IMR-90 (cell line): ENCODE measurements at regions not wholly inside any gene's neighbourhood (a gene's known extent, or its start where the extent isn't known, plus 50 kb on each side); places are given as distances from the start of the nearest gene placed in this dataset.

Experiments used
- ATAC-seq: fragments of 200-7000 bp; cut with Tn5 transposase; 2 replicates; pipeline ENCODE4 v1.9.1; 2020; ENCODE audit warnings: low read depth, mild to moderate bottlenecking, moderate library complexity
- BruUV-seq: library from RNA; stranded (reverse); fragments of 400-500 nt; replicated peaks from 2 replicates; lab custom pipeline; 2021; lab: Mats Ljungman, UMichigan
- CTCF ChIA-PET: fragments of 300-600 bp; formaldehyde crosslinking; extraction: SDS; loops from one replicate; lab custom pipeline; 2021; ENCODE audit warnings: antibody characterized with exemption; lab: Yijun Ruan, JAX
- POLR2A ChIA-PET: fragments of 300-600 bp; sonication (Branson Sonifier 250); formaldehyde crosslinking; loops from one replicate; lab custom pipeline; 2022; ENCODE audit warnings: antibody characterized with exemption; ENCODE audit not compliant: unreplicated experiment; lab: Charles Lee
- DNase-seq: peaks from one replicate; pipeline ENCODE4 v3.0.0; 2013
- H2AFZ ChIP-seq: replicated peaks from 2 replicates; pipeline ENCODE3; 2013; ENCODE audit warnings: low read length, mild to moderate bottlenecking; ENCODE audit not compliant: poor library complexity
- H2AK5ac ChIP-seq: 2 replicates; pipeline ENCODE4 v1.6.1; 2013; ENCODE audit warnings: low read depth, low read length, inconsistent platforms
- H2AK9ac ChIP-seq: replicated peaks from 2 replicates; pipeline ENCODE3; 2013; ENCODE audit warnings: mild to moderate bottlenecking, low read depth, low read length, moderate library complexity; ENCODE audit not compliant: poor library complexity
- H2BK120ac ChIP-seq: 2 replicates; pipeline ENCODE4 v1.6.1; 2013; ENCODE audit warnings: low read depth, low read length, inconsistent platforms
- H2BK15ac ChIP-seq: 3 replicates; pipeline ENCODE4 v1.6.1; 2013; ENCODE audit warnings: low read depth, low read length, inconsistent platforms
- H2BK20ac ChIP-seq: 2 replicates; pipeline ENCODE4 v1.6.1; 2013; ENCODE audit warnings: low read depth, mild to moderate bottlenecking, inconsistent platforms, low read length, moderate library complexity
- H2BK5ac ChIP-seq: 2 replicates; pipeline ENCODE4 v1.6.1; 2013; ENCODE audit warnings: mild to moderate bottlenecking, low read depth, low read length, inconsistent platforms; ENCODE audit not compliant: poor library complexity, severe bottlenecking
- H3K14ac ChIP-seq: replicated peaks from 2 replicates; pipeline ENCODE4 v1.6.1; 2013; ENCODE audit warnings: low read depth, low read length, inconsistent platforms
- H3K18ac ChIP-seq: 2 replicates; pipeline ENCODE4 v1.6.1; 2013; ENCODE audit warnings: low read depth, low read length, control low read depth
- H3K23ac ChIP-seq: 2 replicates; pipeline ENCODE4 v1.6.1; 2013; ENCODE audit warnings: low read depth, low read length, inconsistent platforms
- H3K27ac ChIP-seq: 2 replicates; pipeline ENCODE4 v1.5.1; 2013; ENCODE audit warnings: mild to moderate bottlenecking, control low read depth, low read length; ENCODE audit not compliant: insufficient read depth
- H3K27me3 ChIP-seq: 2 replicates; pipeline ENCODE4 v1.6.1; 2013; ENCODE audit warnings: low read length; ENCODE audit not compliant: control insufficient read depth, insufficient read depth
- H3K36me3 ChIP-seq: 2 replicates; pipeline ENCODE4 v1.6.1; 2013; ENCODE audit warnings: low read length, mixed read lengths; ENCODE audit not compliant: control insufficient read depth, insufficient read depth
- H3K4ac ChIP-seq: 2 replicates; pipeline ENCODE4 v1.6.1; 2013; ENCODE audit warnings: low read depth, low read length, inconsistent platforms
- H3K4me1 ChIP-seq: 2 replicates; pipeline ENCODE4 v1.6.1; 2013; ENCODE audit warnings: low read length, mixed read lengths; ENCODE audit not compliant: control insufficient read depth, insufficient read depth
- H3K4me2 ChIP-seq: 2 replicates; pipeline ENCODE4 v1.6.1; 2013; ENCODE audit warnings: low read depth, mild to moderate bottlenecking, control low read depth, low read length, moderate library complexity
- H3K4me3 ChIP-seq: 2 replicates; pipeline ENCODE4 v1.5.1; 2013; ENCODE audit warnings: low read depth, mild to moderate bottlenecking, control low read depth, low read length, moderate library complexity; ENCODE audit not compliant: insufficient read depth
- H3K56ac ChIP-seq: 2 replicates; pipeline ENCODE4 v1.6.1; 2013; ENCODE audit warnings: low read length, inconsistent platforms; ENCODE audit not compliant: insufficient read depth; ENCODE audit errors: extremely low read depth
- H3K79me1 ChIP-seq, 2 experiments: 2 replicates each; pipeline ENCODE4 v1.6.1; 2013; ENCODE audit warnings: low read length in 2 of 2, inconsistent platforms in 1 of 2, low read depth in 1 of 2
- H3K9ac ChIP-seq: 2 replicates; pipeline ENCODE4 v1.6.1; 2013; ENCODE audit warnings: low read depth, low read length, control low read depth
- H3K9me1 ChIP-seq: 2 replicates; pipeline ENCODE4 v1.6.1; 2013; ENCODE audit warnings: low read length, inconsistent platforms; ENCODE audit not compliant: insufficient read depth
- H3K9me3 ChIP-seq: 2 replicates; pipeline ENCODE4 v1.6.1; 2013; ENCODE audit warnings: low read length; ENCODE audit not compliant: control insufficient read depth, insufficient read depth
- H4K20me1 ChIP-seq: 2 replicates; pipeline ENCODE4 v1.6.1; 2013; ENCODE audit warnings: low read length, inconsistent platforms; ENCODE audit not compliant: insufficient read depth
- H4K5ac ChIP-seq: 2 replicates; pipeline ENCODE4 v1.6.1; 2013; ENCODE audit warnings: mild to moderate bottlenecking, low read depth, low read length, control low read depth
- H4K8ac ChIP-seq, 2 experiments: 2 replicates each; pipeline ENCODE4 v1.6.1; 2013; ENCODE audit warnings: low read depth in 2 of 2, low read length in 2 of 2, control low read depth in 1 of 2, inconsistent platforms in 1 of 2
- H4K91ac ChIP-seq: 2 replicates; pipeline ENCODE4 v1.6.1; 2013; ENCODE audit warnings: low read depth, low read length, inconsistent platforms; ENCODE audit not compliant: insufficient read depth
- BHLHE40 ChIP-seq: fragments of 150-350 bp; IDR thresholded peaks from 2 replicates; pipeline ENCODE4 v1.6.1; 2016; ENCODE audit warnings: mild to moderate bottlenecking, low read depth, low read length
- CEBPB ChIP-seq: IDR thresholded peaks from 2 replicates; pipeline ENCODE4 v1.6.1; 2012; ENCODE audit warnings: low read depth, low read length, improper control_type of control experiment
- CHD1 ChIP-seq: IDR thresholded peaks from 2 replicates; pipeline ENCODE4 v1.6.1; 2012; ENCODE audit warnings: low read depth, low read length, improper control_type of control experiment
- FOS ChIP-seq: fragments of 150-350 bp; IDR thresholded peaks from 2 replicates; pipeline ENCODE4 v1.6.1; 2016; ENCODE audit warnings: low read depth, low read length
- MAFK ChIP-seq: IDR thresholded peaks from 2 replicates; pipeline ENCODE4 v1.6.1; 2012; ENCODE audit warnings: low read depth, low read length, improper control_type of control experiment
- MAZ ChIP-seq: IDR thresholded peaks from 2 replicates; pipeline ENCODE4 v1.6.1; 2012; ENCODE audit warnings: low read depth, mild to moderate bottlenecking, low read length, improper control_type of control experiment, moderate library complexity, borderline replicate concordance
- MXI1 ChIP-seq: IDR thresholded peaks from 2 replicates; pipeline ENCODE4 v1.6.1; 2012; ENCODE audit warnings: low read depth, mild to moderate bottlenecking, low read length, moderate library complexity, borderline replicate concordance
- NFE2L2 ChIP-seq: fragments of 150-350 bp; IDR thresholded peaks from 2 replicates; pipeline ENCODE4 v1.6.1; 2016; ENCODE audit warnings: low read depth, mild to moderate bottlenecking, low read length
- POLR2A ChIP-seq: IDR thresholded peaks from 2 replicates; pipeline ENCODE4 v1.6.1; 2012; ENCODE audit warnings: mild to moderate bottlenecking, low read depth, low read length
- RAD21 ChIP-seq: IDR thresholded peaks from 2 replicates; pipeline ENCODE4 v1.6.1; 2012; ENCODE audit warnings: low read length, improper control_type of control experiment
- RCOR1 ChIP-seq: IDR thresholded peaks from 2 replicates; pipeline ENCODE4 v1.6.1; 2012; ENCODE audit warnings: mild to moderate bottlenecking, low read length, improper control_type of control experiment; ENCODE audit not compliant: insufficient replicate concordance
- RFX5 ChIP-seq: IDR thresholded peaks from 2 replicates; pipeline ENCODE4 v1.8.0; 2012; ENCODE audit warnings: low read depth, mild to moderate bottlenecking, low read length, moderate library complexity
- SMC3 ChIP-seq: fragments of 150-350 bp; IDR thresholded peaks from 2 replicates; pipeline ENCODE4 v1.6.1; 2016; ENCODE audit warnings: low read depth, mild to moderate bottlenecking, antibody characterized with exemption, low read length, moderate library complexity
- WGBS, 2 experiments: methylation state at CpG; one replicate each; pipeline versions ENCODE4 v1.1.5 to v1.1.7; 2013; ENCODE audit warnings: missing lambda C conversion rate in 2 of 2; ENCODE audit not compliant: insufficient read length in 1 of 2; ENCODE audit errors: extremely low coverage in 2 of 2; 5-methylcytosine and 5-hydroxymethylcytosine counted together
- dilution Hi-C: fragments of 300-500 bp; cut with HindIII; formaldehyde crosslinking; loops from one replicate; pipeline ENCODE4 v1.14.3; 2018; ENCODE audit warnings: low sequenced_read_pairs; ENCODE audit not compliant: unreplicated experiment
- in situ Hi-C: fragments of 300-500 bp; cut with MboI; formaldehyde crosslinking; loops from 3 replicates; pipeline ENCODE4 v1.14.3; 2019; ENCODE audit warnings: low sequenced_read_pairs, inconsistent platforms, mixed read lengths
- intact Hi-C: fragments of 100-400 bp; cut with micrococcal nuclease; formaldehyde crosslinking; loops from 2 replicates; pipeline ENCODE4 v1.10.0; 2022
- TF ChIP-seq, protein P1 (sequence below): conservative IDR thresholded peaks from 2 replicates; pipeline ENCODE4 v1.5.1; 2012; ENCODE audit warnings: mild to moderate bottlenecking, low read depth, low read length, improper control_type of control experiment
- TF ChIP-seq, protein P2 (sequence below): fragments of 150-350 bp; IDR thresholded peaks from 2 replicates; pipeline ENCODE4 v1.6.1; 2016; ENCODE audit warnings: low read depth, mild to moderate bottlenecking, low read length, moderate library complexity, borderline replicate concordance
- TF ChIP-seq, protein P3 (sequence below): fragments of 150-350 bp; IDR thresholded peaks from 2 replicates; pipeline ENCODE4 v1.6.1; 2017; ENCODE audit warnings: mild to moderate bottlenecking, antibody characterized with exemption, low read length, low read depth

DNA sequence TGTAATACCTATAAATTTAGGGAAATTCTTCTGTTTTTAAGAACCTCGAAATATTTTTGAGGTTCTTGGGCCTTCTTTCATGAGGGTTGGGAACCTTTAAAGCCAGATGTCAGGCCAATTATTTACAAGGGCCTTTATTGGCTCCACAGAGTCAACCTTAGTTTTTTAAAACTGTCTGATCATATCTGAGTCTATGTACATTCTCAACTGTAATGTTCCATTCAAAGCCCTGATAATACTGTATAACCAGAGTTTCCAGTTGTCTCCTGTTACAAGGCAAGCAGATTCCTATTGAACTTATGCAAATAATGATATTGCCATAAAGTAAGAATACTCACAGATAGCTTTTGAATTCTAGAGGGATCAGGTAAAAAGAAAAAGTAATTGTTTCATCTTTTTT lies 545.5 kb downstream of the EPM2A start:
- CTCF ChIA-PET, result interaction anchor here (0.8 kb wide), 1 partner anchor 54 kb away, joined by 3 read pairs; no protein-coding TSS in a partner anchor
- POLR2A ChIA-PET, result no interaction called here
- no TSS peak for BruUV-seq

More for the DNA sequence above, 545.5 kb downstream of the EPM2A start:
- no peak overlapping the region for H2BK20ac ChIP-seq
- H2AK9ac ChIP-seq, result no peak overlapping the region
- WGBS, 2 experiments, result no CpG with 5 or more reads among the region's 1 CpG
- no peak overlapping the region for H3K23ac ChIP-seq
- no peak overlapping the region for H2BK120ac ChIP-seq
- H2AK5ac ChIP-seq, result no peak overlapping the region
- H4K20me1 ChIP-seq, result no peaks in the 10 kb centered on the region
- H3K18ac ChIP-seq, result no peak overlapping the region
- no peak overlapping the region for H3K4me2 ChIP-seq
- no peak overlapping the region for H3K9ac ChIP-seq
- H3K4me3 ChIP-seq, result no peak overlapping the region
- no peak overlapping the region for H4K5ac ChIP-seq
- no peak overlapping the region for H2BK5ac ChIP-seq
- H3K14ac ChIP-seq, result no peak overlapping the region
- no peak overlapping the region for H2AFZ ChIP-seq
- no peaks in the 10 kb centered on the region for H3K79me1 ChIP-seq
- 0 out of 2 replicates have a peak, but pooled peaks cover 2% of the 10 kb centered on the region for H3K9me1 ChIP-seq
- TF ChIP-seq BHLHE40, result no peak
- no peak for TF ChIP-seq POLR2A
- no peak for TF ChIP-seq RCOR1
- TF ChIP-seq SMC3, result no peak
- TF ChIP-seq NFE2L2, result no peak
- no peak for TF ChIP-seq MAFK
- TF ChIP-seq, protein P1, sequence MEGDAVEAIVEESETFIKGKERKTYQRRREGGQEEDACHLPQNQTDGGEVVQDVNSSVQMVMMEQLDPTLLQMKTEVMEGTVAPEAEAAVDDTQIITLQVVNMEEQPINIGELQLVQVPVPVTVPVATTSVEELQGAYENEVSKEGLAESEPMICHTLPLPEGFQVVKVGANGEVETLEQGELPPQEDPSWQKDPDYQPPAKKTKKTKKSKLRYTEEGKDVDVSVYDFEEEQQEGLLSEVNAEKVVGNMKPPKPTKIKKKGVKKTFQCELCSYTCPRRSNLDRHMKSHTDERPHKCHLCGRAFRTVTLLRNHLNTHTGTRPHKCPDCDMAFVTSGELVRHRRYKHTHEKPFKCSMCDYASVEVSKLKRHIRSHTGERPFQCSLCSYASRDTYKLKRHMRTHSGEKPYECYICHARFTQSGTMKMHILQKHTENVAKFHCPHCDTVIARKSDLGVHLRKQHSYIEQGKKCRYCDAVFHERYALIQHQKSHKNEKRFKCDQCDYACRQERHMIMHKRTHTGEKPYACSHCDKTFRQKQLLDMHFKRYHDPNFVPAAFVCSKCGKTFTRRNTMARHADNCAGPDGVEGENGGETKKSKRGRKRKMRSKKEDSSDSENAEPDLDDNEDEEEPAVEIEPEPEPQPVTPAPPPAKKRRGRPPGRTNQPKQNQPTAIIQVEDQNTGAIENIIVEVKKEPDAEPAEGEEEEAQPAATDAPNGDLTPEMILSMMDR, result no peak
- TF ChIP-seq FOS, result no peak
- TF ChIP-seq, protein P2, sequence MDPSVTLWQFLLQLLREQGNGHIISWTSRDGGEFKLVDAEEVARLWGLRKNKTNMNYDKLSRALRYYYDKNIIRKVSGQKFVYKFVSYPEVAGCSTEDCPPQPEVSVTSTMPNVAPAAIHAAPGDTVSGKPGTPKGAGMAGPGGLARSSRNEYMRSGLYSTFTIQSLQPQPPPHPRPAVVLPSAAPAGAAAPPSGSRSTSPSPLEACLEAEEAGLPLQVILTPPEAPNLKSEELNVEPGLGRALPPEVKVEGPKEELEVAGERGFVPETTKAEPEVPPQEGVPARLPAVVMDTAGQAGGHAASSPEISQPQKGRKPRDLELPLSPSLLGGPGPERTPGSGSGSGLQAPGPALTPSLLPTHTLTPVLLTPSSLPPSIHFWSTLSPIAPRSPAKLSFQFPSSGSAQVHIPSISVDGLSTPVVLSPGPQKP, result no peak
- TF ChIP-seq CHD1, result no peak
- no peak for TF ChIP-seq CEBPB
- no peak for TF ChIP-seq MXI1
- no peak for TF ChIP-seq RAD21
- no peak for TF ChIP-seq RFX5
- TF ChIP-seq, protein P3, sequence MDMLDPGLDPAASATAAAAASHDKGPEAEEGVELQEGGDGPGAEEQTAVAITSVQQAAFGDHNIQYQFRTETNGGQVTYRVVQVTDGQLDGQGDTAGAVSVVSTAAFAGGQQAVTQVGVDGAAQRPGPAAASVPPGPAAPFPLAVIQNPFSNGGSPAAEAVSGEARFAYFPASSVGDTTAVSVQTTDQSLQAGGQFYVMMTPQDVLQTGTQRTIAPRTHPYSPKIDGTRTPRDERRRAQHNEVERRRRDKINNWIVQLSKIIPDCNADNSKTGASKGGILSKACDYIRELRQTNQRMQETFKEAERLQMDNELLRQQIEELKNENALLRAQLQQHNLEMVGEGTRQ, result no peak
- TF ChIP-seq MAZ, result no peak
- H2BK15ac ChIP-seq, result no peak overlapping the region
- DNase-seq (no peak), ATAC-seq (no peak)
- H4K8ac ChIP-seq, result no peak overlapping the region
- in situ Hi-C loops, result no loop called here
- intact Hi-C loops, result no loop called here
- H3K27ac ChIP-seq, result no peak overlapping the region
- H3K4ac ChIP-seq, result no peak overlapping the region
- no peaks in the 10 kb centered on the region for H3K4me1 ChIP-seq
- no peak overlapping the region for H3K56ac ChIP-seq
- no peaks in the 10 kb centered on the region for H3K9me3 ChIP-seq
- no peak overlapping the region for H4K91ac ChIP-seq
- H3K36me3 ChIP-seq, result no peaks in the 10 kb centered on the region
- dilution Hi-C loops, result no loop called here
- H3K27me3 ChIP-seq, result no peaks in the 10 kb centered on the region
